ENCODE measurements at regions not wholly inside any gene's neighbourhood (a gene's known extent, or its start where the extent isn't known, plus 50 kb on each side); places are given as distances from the start of the nearest gene placed in this dataset.

- TF ChIP-seq EZH2 (IDR thresholded peaks at IDR 0.05; ENCODE audit: borderline replicate concordance, low read depth, low read length, poor library complexity, severe bottlenecking), result no peak
- no peak for TF ChIP-seq CTCF (conservative IDR thresholded peaks at IDR 0.05; ENCODE audit: low read depth, low read length)
These were observed 679.5 kb downstream of the KHDRBS2 start for GRCh38 chr6:61606500-61606899.

Data from A673 (cell line).